Upper lobe of left lung (tissue), 6 donors: ENCODE measurements at regions not wholly inside any gene's neighbourhood (a gene's known extent, or its start where the extent isn't known, plus 50 kb on each side); places are given as distances from the start of the nearest gene placed in this dataset.

Experiments
- ATAC-seq, 2 donors: fragments of 200-7000 bp; cut with Tn5 transposase; one replicate each; pipeline ENCODE4 v1.9.1; 2022; ENCODE audit warnings: mild to moderate bottlenecking in 2 of 2, moderate library complexity in 2 of 2; ENCODE audit not compliant: low FRiP score in 2 of 2
- DNase-seq, 2 donors: peaks; one replicate each; pipeline ENCODE4 v3.0.0-alpha.2; 2019 to 2020
- H3K27ac ChIP-seq, 4 donors: fragments of 200-600 bp; sonication (generic); one replicate each; pipeline ENCODE4 v1.5.1; 2016 to 2019
- H3K27me3 ChIP-seq, 4 donors: fragments of 200-600 bp; sonication (generic); one replicate each; pipeline ENCODE4 v1.5.1; 2017 to 2019
- H3K36me3 ChIP-seq, 4 donors: fragments of 200-600 bp; sonication (generic); one replicate each; pipeline ENCODE4 v1.5.1; 2016 to 2019
- H3K4me1 ChIP-seq, 4 donors: fragments of 200-600 bp; sonication (generic); one replicate each; pipeline ENCODE4 v1.5.1; 2018 to 2019
- H3K4me3 ChIP-seq, 4 donors: fragments of 200-600 bp; sonication (generic); one replicate each; pipeline ENCODE4 v1.5.1; 2017 to 2019; ENCODE audit warnings: mild to moderate bottlenecking in 2 of 4, moderate library complexity in 1 of 4
- H3K9me3 ChIP-seq, 4 donors: fragments of 200-600 bp; sonication (generic); one replicate each; pipeline ENCODE4 v1.5.1; 2018 to 2019
- EP300 ChIP-seq, 4 donors: sonication (generic); formaldehyde crosslinking; IDR thresholded peaks; one replicate each; pipeline ENCODE4 v1.5.1; 2017; ENCODE audit warnings: antibody characterized with exemption in 4 of 4, control low read depth in 2 of 4
- POLR2A ChIP-seq, 4 donors: fragments of 450-650 bp; IDR thresholded peaks; one replicate each; pipeline ENCODE4 v1.5.1; 2016 to 2017; ENCODE audit warnings: antibody characterized with exemption in 4 of 4, mild to moderate bottlenecking in 2 of 4
- POLR2AphosphoS5 ChIP-seq, 2 donors: sonication (generic); formaldehyde crosslinking; IDR thresholded peaks; one replicate each; pipeline ENCODE4 v1.5.1; 2017; ENCODE audit warnings: antibody characterized with exemption in 2 of 2
- WGBS, 2 donors: methylation state at CpG; one replicate each; pipeline ENCODE4 v1.1.5; 2017 to 2018; 5-methylcytosine and 5-hydroxymethylcytosine counted together
- TF ChIP-seq, protein P1 (sequence below), 6 experiments: fragments of 450-650 bp in 4 of 6; fragments of 200-600 bp in 2 of 6; sonication (generic) in 2 of 6; IDR thresholded peaks; one replicate each; pipeline ENCODE4 v1.5.1; 2016 to 2019; ENCODE audit warnings: antibody characterized with exemption in 6 of 6
- donor health status: DM: no; HTN: no; CAD: no; lungs with moderate emphysema.
- donor health status: DM: no; HTN: yes; CAD: no; lungs with severe emphysema.

DNA sequence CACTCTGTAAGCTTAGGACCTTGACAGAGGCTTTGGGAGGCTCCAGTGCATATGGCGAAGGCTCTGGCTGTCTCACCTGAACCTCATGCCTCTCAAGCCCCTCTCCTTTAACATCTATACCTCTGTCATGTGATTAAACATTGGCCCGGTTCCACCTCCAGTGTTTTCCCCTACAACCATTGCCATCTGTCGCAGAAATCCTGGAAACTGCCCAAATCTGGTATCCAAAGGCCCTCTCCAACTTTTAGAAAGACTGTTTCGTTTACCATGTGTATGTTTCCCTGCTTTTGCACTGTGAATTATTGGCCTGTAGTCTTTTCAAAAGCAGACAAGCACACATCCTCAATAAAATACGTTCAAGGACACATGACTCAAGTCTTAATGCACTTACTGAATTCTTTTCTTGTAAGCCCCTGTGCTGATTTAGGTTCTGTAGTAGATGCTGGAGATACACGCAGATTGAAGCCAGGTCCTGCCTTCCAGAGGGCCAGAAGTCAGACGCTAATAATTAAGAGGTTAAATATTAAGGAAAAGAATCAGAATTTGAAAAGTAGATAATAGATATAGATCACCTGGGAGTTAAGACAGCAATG, 386.4 kb upstream of the SLC14A2 start:
- TF ChIP-seq EP300 (IDR thresholded peaks at IDR 0.05) (no peak), POLR2AphosphoS5 (IDR thresholded peaks at IDR 0.05) (no peak), POLR2A (IDR thresholded peaks at IDR 0.05) (no peak)
- TF ChIP-seq, protein P1, sequence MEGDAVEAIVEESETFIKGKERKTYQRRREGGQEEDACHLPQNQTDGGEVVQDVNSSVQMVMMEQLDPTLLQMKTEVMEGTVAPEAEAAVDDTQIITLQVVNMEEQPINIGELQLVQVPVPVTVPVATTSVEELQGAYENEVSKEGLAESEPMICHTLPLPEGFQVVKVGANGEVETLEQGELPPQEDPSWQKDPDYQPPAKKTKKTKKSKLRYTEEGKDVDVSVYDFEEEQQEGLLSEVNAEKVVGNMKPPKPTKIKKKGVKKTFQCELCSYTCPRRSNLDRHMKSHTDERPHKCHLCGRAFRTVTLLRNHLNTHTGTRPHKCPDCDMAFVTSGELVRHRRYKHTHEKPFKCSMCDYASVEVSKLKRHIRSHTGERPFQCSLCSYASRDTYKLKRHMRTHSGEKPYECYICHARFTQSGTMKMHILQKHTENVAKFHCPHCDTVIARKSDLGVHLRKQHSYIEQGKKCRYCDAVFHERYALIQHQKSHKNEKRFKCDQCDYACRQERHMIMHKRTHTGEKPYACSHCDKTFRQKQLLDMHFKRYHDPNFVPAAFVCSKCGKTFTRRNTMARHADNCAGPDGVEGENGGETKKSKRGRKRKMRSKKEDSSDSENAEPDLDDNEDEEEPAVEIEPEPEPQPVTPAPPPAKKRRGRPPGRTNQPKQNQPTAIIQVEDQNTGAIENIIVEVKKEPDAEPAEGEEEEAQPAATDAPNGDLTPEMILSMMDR (IDR thresholded peaks at IDR 0.05) = no peak
- ATAC-seq (no peak), DNase-seq (no peak)
- no peaks in the 10 kb centered on the region for H3K9me3 ChIP-seq
- no peaks in the 10 kb centered on the region for H3K4me1 ChIP-seq
- H3K4me3 ChIP-seq = no peak overlapping the region
- no peaks in the 10 kb centered on the region for H3K27me3 ChIP-seq
- 85 to 88% methylated on average over 7 of the region's 7 CpGs for WGBS, 2 donors
- no peaks in the 10 kb centered on the region for H3K36me3 ChIP-seq
- H3K27ac ChIP-seq = no peak overlapping the region

DNA sequence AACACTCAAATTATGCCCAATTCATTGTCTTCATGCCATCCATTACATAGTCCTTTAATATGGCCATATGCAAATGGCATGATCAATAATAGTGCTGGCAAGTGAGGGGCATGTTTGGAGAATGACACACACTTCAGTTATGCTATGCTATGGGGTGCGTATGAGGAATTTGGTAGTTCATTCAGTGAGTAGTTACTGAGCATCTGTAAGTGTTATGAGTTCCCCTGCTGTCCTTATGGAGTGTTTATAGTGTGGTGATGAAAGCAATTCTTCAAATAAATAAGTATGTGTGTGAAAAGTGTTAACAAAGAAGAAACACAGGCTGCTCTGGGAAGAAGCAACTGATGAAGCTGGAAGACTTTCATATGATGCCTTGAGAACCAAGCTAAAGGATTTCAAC, 383.7 kb upstream of the SLC14A2 start:
- Histone ChIP-seq H3K9me3 (no peaks in the 10 kb centered on the region), H3K4me3 (no peak overlapping the region), H3K4me1 (no peaks in the 10 kb centered on the region), H3K36me3 (no peaks in the 10 kb centered on the region), H3K27me3 (no peaks in the 10 kb centered on the region), H3K27ac (no peak overlapping the region)
- DNase-seq (no peak), ATAC-seq (no peak)
- WGBS, 2 donors = 81% methylated on average over 1 of the region's 1 CpG
- TF ChIP-seq EP300 (IDR thresholded peaks at IDR 0.05) = no peak
- no peak for TF ChIP-seq POLR2A (IDR thresholded peaks at IDR 0.05)
- TF ChIP-seq POLR2AphosphoS5 (IDR thresholded peaks at IDR 0.05) = no peak
- TF ChIP-seq, protein P1 (IDR thresholded peaks at IDR 0.05) = no peak

DNA sequence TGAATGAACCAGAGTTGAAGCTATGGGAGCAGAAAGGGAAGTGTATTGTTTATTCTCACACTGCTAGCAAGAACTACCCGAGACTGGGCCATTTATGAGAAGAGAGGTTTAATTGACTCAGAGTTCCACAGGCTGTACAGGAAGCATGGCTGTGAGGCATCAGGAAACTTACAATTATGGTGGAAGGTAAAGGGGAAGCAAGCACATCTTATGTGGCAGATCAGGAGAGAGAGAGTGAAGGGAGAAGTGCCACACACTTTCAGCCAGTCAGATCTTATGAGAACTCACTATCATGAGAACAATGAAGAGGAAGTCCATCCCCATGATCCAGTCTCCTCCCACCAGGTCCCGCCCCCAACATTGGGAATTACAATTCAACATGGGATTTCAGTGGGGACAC, 383.2 kb upstream of the SLC14A2 start:
- TF ChIP-seq POLR2A (IDR thresholded peaks at IDR 0.05) = no peak
- TF ChIP-seq, protein P1 (IDR thresholded peaks at IDR 0.05) = no peak
- TF ChIP-seq EP300 (IDR thresholded peaks at IDR 0.05) = no peak
- no peak for TF ChIP-seq POLR2AphosphoS5 (IDR thresholded peaks at IDR 0.05)
- H3K9me3 ChIP-seq = no peaks in the 10 kb centered on the region

DNA sequence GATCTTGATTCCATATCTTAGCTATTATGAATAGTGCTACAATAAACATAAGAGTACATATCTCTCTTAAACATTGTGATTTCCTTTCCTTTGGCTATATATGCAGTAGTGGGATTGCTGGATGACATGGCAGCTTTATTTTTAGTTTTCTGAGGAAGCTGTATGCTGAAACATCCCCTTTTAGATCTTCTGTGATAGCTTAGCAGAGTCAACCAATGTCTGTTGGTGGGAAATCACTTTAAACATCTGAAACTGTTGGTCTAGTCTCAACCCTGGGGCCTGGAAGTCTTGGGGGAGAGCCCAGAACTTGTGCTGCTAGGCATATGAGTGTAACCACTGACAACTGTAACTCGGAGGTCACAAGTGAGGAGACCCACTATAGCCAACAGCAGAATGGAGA, 378.6 kb upstream of the SLC14A2 start:
- no peaks in the 10 kb centered on the region for H3K36me3 ChIP-seq
- no peak overlapping the region for H3K4me3 ChIP-seq
- DNase-seq (no peak), ATAC-seq (no peak)
- H3K9me3 ChIP-seq = no peaks in the 10 kb centered on the region
- 67 to 68% methylated on average over 1 of the region's 1 CpG for WGBS, 2 donors
- H3K4me1 ChIP-seq = no peaks in the 10 kb centered on the region
- no peaks in the 10 kb centered on the region for H3K27me3 ChIP-seq
- no peak overlapping the region for H3K27ac ChIP-seq
- TF ChIP-seq POLR2AphosphoS5 (IDR thresholded peaks at IDR 0.05) (no peak), POLR2A (IDR thresholded peaks at IDR 0.05) (no peak), EP300 (IDR thresholded peaks at IDR 0.05) (no peak)
- TF ChIP-seq, protein P1 (IDR thresholded peaks at IDR 0.05) = no peak

More for the DNA sequence above, 383.2 kb upstream of the SLC14A2 start:
- H3K4me3 ChIP-seq = no peak overlapping the region
- no peaks in the 10 kb centered on the region for H3K27me3 ChIP-seq
- no peaks in the 10 kb centered on the region for H3K4me1 ChIP-seq
- H3K27ac ChIP-seq = no peak overlapping the region
- 74 to 75% methylated on average over 2 of the region's 2 CpGs for WGBS, 2 donors
- H3K36me3 ChIP-seq = no peaks in the 10 kb centered on the region
- ATAC-seq (no peak), DNase-seq (no peak)
